ENCODE measurements at regions not wholly inside any gene's neighbourhood (a gene's known extent, or its start where the extent isn't known, plus 50 kb on each side); places are given as distances from the start of the nearest gene placed in this dataset.

GRCh38 chr20:24149175-24149574 lies 160.6 kb upstream of the GGTLC1 start:
- BruUV-seq (replicated peaks), result no TSS peak
- no peak for TF ChIP-seq DIDO1 (tag; IDR thresholded peaks at IDR 0.05; ENCODE audit: low read depth)
- no peak for TF ChIP-seq MAFK (IDR thresholded peaks at IDR 0.05; ENCODE audit: low read length)
- TF ChIP-seq LEF1 (IDR thresholded peaks at IDR 0.05), result no peak
- no peak for TF ChIP-seq GABPB2 (CRISPR knock-in tag; conservative IDR thresholded peaks at IDR 0.05)
- TF ChIP-seq DPF2 (IDR thresholded peaks at IDR 0.05), result no peak
- no peak for TF ChIP-seq ZBTB7A (IDR thresholded peaks at IDR 0.05; ENCODE audit: borderline replicate concordance, control insufficient read depth, low read depth, low read length)
- no peak for TF ChIP-seq ZNF280A (IDR thresholded peaks at IDR 0.05; ENCODE audit: low read depth, partially characterized antibody)
- CTCF ChIA-PET (ENCODE audit: low intra/inter-chr PET ratio), result no interaction called here
- no peak overlapping the region for H3K4me2 ChIP-seq (ENCODE audit: insufficient read depth, low read length)
- no peak overlapping the region for H3K9ac ChIP-seq (ENCODE audit: insufficient read depth in 1 of 2, low read depth in 2 of 2, low read length in 2 of 2)
- FAIRE-seq (no peak), ATAC-seq (no peak), DNase-seq (ENCODE audit: extremely low read depth in 1 of 4, low spot score in 3 of 4) (no peak)
- POLR2A ChIA-PET, result no interaction called here
- H3K27ac ChIP-seq (ENCODE audit: extremely low read depth, low read depth, low read length), result no peak overlapping the region
- no peaks in the 10 kb centered on the region for H3K9me1 ChIP-seq (ENCODE audit: control insufficient read depth, insufficient read depth, low read length)
- 0% methylated on average over 1 of the region's 1 CpG for WGBS (ENCODE audit: insufficient coverage, low coverage, missing lambda C conversion rate)
- no peaks in the 10 kb centered on the region for H3K27me3 ChIP-seq (ENCODE audit: control insufficient read depth in 2 of 2, insufficient read depth in 2 of 2, low read length in 2 of 2)
- H3K79me2 ChIP-seq (ENCODE audit: control insufficient read depth, insufficient read depth, low read length), result no peaks in the 10 kb centered on the region
- no peaks in the 10 kb centered on the region for H3K36me3 ChIP-seq (ENCODE audit: control insufficient read depth, insufficient read depth, low read length)
- in situ Hi-C loops (cut with MboI) (no loop called here), intact Hi-C loops (cut with micrococcal nuclease) (no loop called here)
- H2AFZ ChIP-seq (ENCODE audit: low read depth, low read length), result no peak overlapping the region
- no peak overlapping the region for H3K4me3 ChIP-seq
- no peaks in the 10 kb centered on the region for H3K4me1 ChIP-seq (replicated peaks in 1 of 2; ENCODE audit: control insufficient read depth in 2 of 2, insufficient read depth in 2 of 2, low read length in 2 of 2)
- no peaks in the 10 kb centered on the region for H3K9me3 ChIP-seq (replicated peaks; ENCODE audit: control insufficient read depth, insufficient read depth, low read depth, low read length)
- H4K20me1 ChIP-seq (replicated peaks; ENCODE audit: control insufficient read depth, insufficient read depth, low read length), result no peaks in the 10 kb centered on the region; the same call in 1 of the 2 replicates

All from K562 (cell line).